ENCODE measurements at regions not wholly inside any gene's neighbourhood (a gene's known extent, or its start where the extent isn't known, plus 50 kb on each side); places are given as distances from the start of the nearest gene placed in this dataset.

DNA sequence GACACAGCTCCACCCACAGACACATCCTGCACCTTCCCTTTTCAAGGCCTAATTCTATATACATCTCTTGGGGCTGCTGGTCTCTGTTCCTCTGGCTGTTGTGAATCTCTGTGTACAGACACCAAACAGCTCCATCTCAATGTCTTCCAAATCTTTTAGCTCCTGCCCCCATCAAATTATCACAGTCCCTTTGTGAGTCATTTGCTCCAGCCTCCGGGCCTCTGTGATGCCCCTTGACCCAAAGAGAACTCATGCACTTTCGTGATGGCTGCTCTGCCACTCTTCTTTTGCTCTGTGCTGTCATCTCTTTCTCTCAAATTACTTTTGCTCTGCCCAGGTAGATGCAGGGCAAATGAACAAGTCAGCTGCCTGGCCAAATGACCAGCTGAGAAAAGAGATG lies 369.0 kb upstream of the CDIN1 start:
- H3K4me3 Mint-ChIP-seq, result no peak overlapping the region
- H3K27ac Mint-ChIP-seq, result peak overlapping the region; percentile 0
- H3K9me3 Mint-ChIP-seq, result peaks cover 10% of the 10 kb centered on the region
- no peak for TF ChIP-seq CTCF (IDR thresholded peaks at IDR 0.05; ENCODE audit: unreplicated experiment)
- no peak for DNase-seq (ENCODE audit: low spot score in 2 of 2, unreplicated experiment in 2 of 2)
- H3K36me3 Mint-ChIP-seq, result peaks cover 2% of the 10 kb centered on the region
- no peaks in the 10 kb centered on the region for H3K27me3 Mint-ChIP-seq (ENCODE audit: low read depth)
- H3K4me1 Mint-ChIP-seq, result peaks cover 38% of the 10 kb centered on the region

DNA sequence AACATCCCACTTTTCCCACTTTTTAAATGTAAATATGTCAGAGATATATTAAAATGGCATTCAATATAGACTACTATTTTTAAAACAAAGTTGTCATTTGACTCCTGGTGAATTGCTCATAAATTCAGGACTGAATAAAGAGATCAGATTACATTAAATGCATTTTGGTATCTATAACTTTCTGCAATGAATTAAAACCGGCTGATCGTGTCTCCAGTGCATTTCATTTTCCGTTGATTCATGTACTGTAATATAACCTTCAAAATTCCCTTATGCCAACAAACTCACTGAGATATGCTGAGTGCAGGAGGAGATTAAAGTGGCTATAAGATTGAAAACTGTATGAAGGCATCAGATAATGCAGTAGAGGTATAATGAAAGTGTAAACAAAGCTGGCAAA lies 361.1 kb upstream of the CDIN1 start:
- TF ChIP-seq CTCF (IDR thresholded peaks at IDR 0.05; ENCODE audit: unreplicated experiment), result no peak
- peaks cover 24% of the 10 kb centered on the region for H3K9me3 Mint-ChIP-seq

GRCh38 chr15:36218991-36219390 lies 360.4 kb upstream of the CDIN1 start:
- Mint-ChIP-seq H3K9me3 (peaks cover 25% of the 10 kb centered on the region), H3K27ac (no peak overlapping the region), H3K4me1 (peaks cover 25% of the 10 kb centered on the region), H3K27me3 (ENCODE audit: low read depth) (no peaks in the 10 kb centered on the region), H3K36me3 (peaks cover 8% of the 10 kb centered on the region), H3K4me3 (no peak overlapping the region)
- no peak for DNase-seq (ENCODE audit: low spot score in 2 of 2, unreplicated experiment in 2 of 2)
- TF ChIP-seq CTCF (IDR thresholded peaks at IDR 0.05; ENCODE audit: unreplicated experiment), result no peak

More for the DNA sequence above, 361.1 kb upstream of the CDIN1 start:
- Mint-ChIP-seq H3K27me3 (ENCODE audit: low read depth) (no peaks in the 10 kb centered on the region), H3K4me3 (no peak overlapping the region), H3K4me1 (peaks cover 28% of the 10 kb centered on the region), H3K27ac (peak overlapping the region; percentile 18), H3K36me3 (peaks cover 8% of the 10 kb centered on the region)
- no peak for DNase-seq (ENCODE audit: low spot score in 2 of 2, unreplicated experiment in 2 of 2)

DNA sequence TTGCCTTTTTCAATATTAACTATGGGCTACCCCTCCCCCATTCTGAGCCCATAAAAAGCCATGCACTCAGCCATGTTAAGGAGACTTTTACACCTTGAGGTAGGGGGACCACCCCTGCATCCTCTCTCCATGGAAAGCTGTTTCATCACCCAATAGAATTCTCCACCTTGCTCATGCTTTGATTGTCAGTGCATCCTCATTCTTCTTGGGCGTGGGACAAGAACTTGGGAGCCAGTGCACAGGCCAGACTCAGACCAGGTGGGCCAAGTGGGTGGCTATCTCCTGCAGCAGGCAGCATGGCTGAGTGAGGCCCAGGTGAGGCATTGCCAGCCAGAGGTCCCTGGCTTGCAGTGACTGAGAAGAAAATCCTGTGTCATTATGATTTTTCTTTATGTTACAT lies 357.4 kb upstream of the CDIN1 start:
- Mint-ChIP-seq H3K27me3 (ENCODE audit: low read depth) (no peaks in the 10 kb centered on the region), H3K4me1 (peaks cover 21% of the 10 kb centered on the region), H3K36me3 (peaks cover 6% of the 10 kb centered on the region), H3K27ac (no peak overlapping the region), H3K9me3 (peaks cover 38% of the 10 kb centered on the region), H3K4me3 (no peak overlapping the region)
- no peak for TF ChIP-seq CTCF (IDR thresholded peaks at IDR 0.05; ENCODE audit: unreplicated experiment)
- DNase-seq (ENCODE audit: low spot score in 2 of 2, unreplicated experiment in 2 of 2), result no peak

DNA sequence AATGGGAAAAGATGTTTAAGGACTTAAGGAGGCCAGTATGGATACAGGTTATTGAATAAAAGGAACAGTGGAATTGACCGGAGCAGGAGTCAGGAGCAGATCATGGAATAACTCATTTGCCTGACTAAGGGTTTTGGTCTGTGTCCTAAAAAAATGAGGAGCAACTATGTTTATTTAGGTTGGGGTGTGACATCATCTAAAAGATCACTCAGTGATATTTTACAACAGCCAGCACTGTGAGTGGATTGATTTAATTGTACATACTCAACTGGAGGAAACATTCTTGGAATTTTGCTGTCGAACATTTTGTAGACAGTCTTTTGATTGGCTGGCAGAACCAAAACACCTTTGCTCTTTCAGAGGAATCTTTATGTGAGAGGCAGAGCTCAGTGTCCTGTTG lies 348.6 kb upstream of the CDIN1 start:
- no peak for DNase-seq (ENCODE audit: low spot score in 2 of 2, unreplicated experiment in 2 of 2)
- Mint-ChIP-seq H3K27me3 (ENCODE audit: low read depth) (no peaks in the 10 kb centered on the region), H3K4me1 (peaks cover 17% of the 10 kb centered on the region), H3K9me3 (peaks cover 26% of the 10 kb centered on the region), H3K4me3 (no peak overlapping the region), H3K27ac (no peak overlapping the region), H3K36me3 (peaks cover 2% of the 10 kb centered on the region)
- TF ChIP-seq CTCF (IDR thresholded peaks at IDR 0.05; ENCODE audit: unreplicated experiment), result no peak

GRCh38 chr15:36232491-36232890 lies 346.9 kb upstream of the CDIN1 start:
- Mint-ChIP-seq H3K4me3 (no peak overlapping the region), H3K9me3 (peaks cover 17% of the 10 kb centered on the region), H3K27me3 (ENCODE audit: low read depth) (no peaks in the 10 kb centered on the region), H3K27ac (no peak overlapping the region), H3K36me3 (peaks cover 2% of the 10 kb centered on the region), H3K4me1 (peaks cover 17% of the 10 kb centered on the region)
- no peak for TF ChIP-seq CTCF (IDR thresholded peaks at IDR 0.05; ENCODE audit: unreplicated experiment)
- no peak for DNase-seq (ENCODE audit: low spot score in 2 of 2, unreplicated experiment in 2 of 2)

Measured in mesothelial cell of epicardium (in vitro differentiated cells).